GM18511 (cell line): ENCODE measurements at regions not wholly inside any gene's neighbourhood (a gene's known extent, or its start where the extent isn't known, plus 50 kb on each side); places are given as distances from the start of the nearest gene placed in this dataset.

Experiments
- ATAC-seq: cut with Tn5 transposase; IDR thresholded peaks from one replicate; pipeline ENCODE4 v1.9.1; 2021; ENCODE audit warnings: mild to moderate bottlenecking, moderate library complexity; ENCODE audit not compliant: unreplicated experiment

DNA sequence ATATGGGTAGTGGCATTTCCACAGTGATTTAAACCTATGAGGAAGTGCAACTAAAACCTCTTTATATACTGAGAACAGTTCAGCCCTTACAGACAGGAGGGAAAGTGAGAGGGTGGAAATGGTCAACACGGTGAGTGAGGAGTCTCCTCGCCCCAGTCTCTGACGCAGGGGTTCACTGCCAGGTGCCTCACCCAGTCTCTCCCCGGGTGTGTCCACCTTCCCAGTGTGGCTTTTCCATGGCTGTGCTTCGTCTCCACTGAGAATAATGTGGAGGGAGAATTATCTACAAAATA is 116.6 kb upstream of the TOP3B start:
- ATAC-seq = peak; percentile 71

GRCh38 chr22:22098457-22099193 is 116.0 kb upstream of the TOP3B start:
- peak; percentile 36 for ATAC-seq

GRCh38 chr22:22097727-22098228 is 115.2 kb upstream of the TOP3B start:
- ATAC-seq = no peak

DNA sequence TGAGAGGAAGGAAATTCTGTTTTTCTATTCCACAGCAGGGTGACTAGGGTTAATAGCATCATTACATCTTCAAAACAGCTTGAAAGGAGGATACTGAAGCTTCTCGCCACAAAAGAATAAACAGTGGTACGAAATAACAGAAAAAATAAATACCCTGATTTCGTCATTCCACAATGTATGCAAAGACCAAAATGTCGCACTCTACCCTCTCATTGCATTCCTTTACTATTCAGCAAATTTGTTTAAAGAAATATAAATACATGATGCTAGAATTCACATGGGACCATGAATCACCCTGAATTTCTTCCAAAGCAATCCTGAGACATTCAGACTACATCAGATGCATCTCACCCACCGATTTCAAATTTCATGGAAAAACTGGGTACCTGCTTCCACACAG is 112.3 kb upstream of the TOP3B start:
- ATAC-seq = no peak

- ATAC-seq = no peak
Measured at GRCh38 chr22:22094514-22094913, 111.9 kb upstream of the TOP3B start.

DNA sequence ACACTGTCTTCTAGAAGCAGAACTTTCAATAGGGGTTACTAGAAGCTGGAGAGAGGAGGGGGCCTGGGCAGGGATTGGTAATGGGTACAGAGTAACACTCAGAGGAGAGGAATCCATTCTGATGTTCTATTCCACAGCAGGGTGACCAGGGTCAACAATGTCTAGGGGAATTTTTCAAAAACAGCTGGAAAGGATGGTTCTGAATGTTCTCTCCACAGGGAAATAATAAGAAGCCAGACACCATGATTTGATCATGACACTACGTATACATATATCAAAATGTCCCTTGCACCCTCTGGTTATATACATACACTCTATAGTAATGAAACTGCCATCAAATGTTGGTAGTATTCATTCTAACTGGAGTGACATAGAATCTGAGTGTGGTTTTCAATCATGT is 111.2 kb upstream of the TOP3B start:
- no peak for ATAC-seq

DNA sequence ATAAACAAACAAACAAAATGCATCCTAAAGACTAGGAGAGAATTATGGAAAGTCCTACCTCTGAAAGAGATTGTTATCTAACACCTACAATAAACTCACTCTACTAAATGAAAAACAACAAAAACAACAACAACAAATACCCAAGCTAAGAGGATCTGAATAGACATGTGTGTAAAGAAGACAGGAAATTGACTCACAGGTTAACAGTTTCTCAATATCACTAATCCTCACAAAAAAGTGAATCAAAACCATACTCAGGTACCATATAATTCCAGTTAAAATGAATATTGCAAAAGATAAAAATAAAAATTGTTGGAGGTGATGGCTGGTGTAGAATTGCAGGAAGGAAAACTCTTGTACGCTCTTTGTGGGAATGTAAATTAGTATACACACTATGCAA is 110.4 kb upstream of the TOP3B start:
- ATAC-seq = no peak

DNA sequence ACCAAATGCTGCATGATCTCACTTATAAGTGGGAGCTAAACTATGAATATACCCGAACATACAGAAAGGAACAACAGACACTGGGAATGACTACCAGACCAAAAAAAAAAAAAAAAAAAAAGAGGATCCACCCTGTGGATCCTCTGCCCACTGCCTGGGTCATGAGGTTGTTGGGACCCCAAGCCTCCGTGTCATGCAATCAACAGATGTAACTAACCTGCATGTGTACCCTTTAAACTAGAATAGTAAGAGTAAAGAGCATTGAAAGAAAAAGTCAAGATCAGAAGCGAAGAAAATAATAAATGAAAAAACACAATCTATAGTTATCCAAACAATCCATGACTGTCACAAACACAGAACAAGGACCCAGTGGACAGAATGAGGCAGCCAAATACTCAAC is 109.5 kb upstream of the TOP3B start:
- no peak for ATAC-seq

GRCh38 chr22:22091400-22091878 is 108.9 kb upstream of the TOP3B start:
- no peak for ATAC-seq

- ATAC-seq = no peak
Measured at GRCh38 chr22:22090650-22091399, 108.2 kb upstream of the TOP3B start.

DNA sequence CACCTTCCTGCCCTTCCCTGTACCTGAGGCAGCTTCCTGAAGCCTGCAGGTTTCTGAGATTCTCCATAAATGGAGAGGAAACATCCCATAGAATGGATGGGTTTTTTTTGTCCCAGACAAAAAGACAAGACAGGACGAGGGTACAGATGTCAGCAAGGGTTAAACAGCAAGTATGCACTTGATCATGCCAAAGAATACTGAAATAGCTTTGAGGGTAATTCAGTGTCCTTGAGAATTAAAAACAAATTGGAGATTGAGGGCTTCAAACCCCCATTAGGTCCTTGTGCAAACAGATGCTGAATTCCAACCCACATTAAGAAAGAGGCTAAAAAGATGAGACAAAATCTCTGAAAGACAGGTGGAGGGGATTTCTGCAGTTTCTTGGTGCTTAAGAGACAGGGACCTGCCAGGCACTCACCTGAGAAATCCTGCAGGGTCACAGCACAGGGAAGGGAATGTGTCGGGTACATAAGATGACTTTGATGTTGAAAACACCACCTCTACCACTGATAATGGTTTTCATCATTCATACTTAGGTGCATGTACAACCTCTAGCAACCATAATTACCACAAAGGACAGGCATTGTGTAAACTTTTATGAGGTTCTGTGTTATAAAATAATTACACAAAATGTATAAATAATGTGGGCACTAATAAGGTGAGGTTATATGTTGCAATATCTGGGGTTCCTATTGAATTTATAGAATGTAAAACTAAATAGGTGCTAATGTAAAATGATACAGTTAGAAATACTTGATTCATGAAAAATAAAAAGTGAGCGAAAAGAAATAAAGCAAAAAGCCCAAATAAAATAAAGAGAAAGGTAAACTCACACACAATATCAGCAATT is 107.1 kb upstream of the TOP3B start:
- ATAC-seq = no peak

DNA sequence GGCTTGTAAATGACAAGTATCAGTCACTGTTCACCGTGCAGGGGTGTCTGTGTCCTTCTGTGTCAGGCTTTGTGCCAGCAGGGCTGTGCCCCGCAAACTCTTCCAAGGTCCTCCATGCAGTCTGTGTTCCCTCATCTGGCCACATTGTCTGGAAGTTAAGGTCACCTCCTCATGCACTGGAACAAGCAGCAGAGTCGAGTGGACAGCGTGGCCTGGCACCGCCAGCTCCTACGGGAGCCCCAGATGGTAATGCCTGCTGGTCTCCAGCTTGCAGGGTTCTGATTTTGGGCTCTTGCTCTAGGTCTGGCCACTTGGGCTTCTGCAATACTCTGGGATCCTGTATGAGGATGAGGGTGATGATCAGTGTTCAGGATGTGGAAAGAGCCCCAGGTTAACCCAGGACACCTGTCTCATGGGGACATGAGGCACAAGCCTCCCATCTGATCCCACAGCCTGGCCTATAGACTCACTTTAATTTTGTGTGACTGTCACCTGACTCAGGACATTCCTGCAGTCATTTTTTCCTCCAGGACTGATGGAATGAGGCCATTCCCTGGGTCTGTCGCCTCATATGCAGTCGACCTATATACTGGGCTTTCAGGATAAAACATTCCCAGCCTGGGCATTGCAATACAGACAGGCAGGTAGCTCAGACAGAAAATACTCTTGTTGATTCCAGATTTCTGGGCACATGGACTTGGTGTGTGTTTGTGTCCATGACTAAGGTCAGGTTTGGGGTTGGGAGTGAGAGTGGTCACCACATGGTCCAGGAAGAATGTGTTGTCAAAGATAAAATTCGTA is 106.3 kb upstream of the TOP3B start:
- ATAC-seq = no peak

GRCh38 chr22:22087854-22088657 is 105.5 kb upstream of the TOP3B start:
- no peak for ATAC-seq

GRCh38 chr22:22086501-22087158 is 104.0 kb upstream of the TOP3B start:
- ATAC-seq = no peak

- no peak for ATAC-seq
Measured at GRCh38 chr22:22085702-22086500, 103.3 kb upstream of the TOP3B start.

- no peak for ATAC-seq
Measured at GRCh38 chr22:22084089-22084711, 101.6 kb upstream of the TOP3B start.

DNA sequence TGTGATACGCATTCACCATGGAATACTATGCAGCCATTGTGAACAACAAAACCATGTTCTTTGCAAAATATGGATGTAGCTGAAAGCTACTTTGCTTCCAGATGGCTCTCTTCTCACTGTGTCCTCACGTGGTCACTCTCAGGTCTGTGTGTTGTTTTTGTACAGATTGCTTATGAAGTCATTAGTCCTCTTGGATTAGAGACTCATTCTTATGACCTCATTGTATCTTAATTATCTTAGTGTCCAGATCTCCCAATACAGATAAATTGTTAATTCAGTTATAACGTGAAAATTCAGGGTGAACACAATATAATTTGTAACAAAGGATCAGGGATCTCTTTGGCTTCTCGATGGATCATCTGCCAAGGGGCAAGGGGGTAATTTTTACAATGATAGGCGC is 100.4 kb upstream of the TOP3B start:
- ATAC-seq = no peak

DNA sequence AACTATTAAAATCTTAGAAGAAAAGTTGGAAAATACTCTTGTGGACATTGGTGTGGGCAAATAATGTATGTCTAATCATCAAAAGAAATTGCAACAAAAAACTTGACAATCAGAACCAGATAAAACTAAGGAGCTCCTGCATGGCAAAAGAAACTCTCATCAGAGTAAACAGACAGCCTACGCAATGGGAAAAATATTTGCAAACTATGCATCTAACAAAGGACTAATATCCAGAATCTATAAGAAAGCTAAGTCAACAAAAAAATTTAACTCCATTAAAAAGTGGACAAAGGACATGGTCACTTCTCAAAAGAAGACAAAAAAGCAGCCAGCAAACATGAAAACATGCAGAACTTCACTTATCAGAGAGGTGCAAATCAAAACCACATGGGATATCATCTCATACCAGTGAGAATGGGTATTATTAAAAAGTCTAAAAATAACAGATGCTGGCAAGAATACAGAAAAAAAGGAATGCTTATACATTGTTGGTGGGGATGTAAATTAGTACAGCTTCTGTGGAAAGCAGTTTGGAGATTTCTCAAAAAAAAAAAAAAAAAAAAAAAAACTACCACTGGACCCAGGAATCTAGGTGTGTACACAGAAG is 99.7 kb upstream of the TOP3B start:
- ATAC-seq = no peak
